Neural progenitor cell (in vitro differentiated cells): ENCODE measurements at regions not wholly inside any gene's neighbourhood (a gene's known extent, or its start where the extent isn't known, plus 50 kb on each side); places are given as distances from the start of the nearest gene placed in this dataset.
A peak's percentile ranks its signal among the peaks of the same experiment; 100 is the strongest.

Source experiments
- DNase-seq: peaks from one replicate; pipeline ENCODE4 v3.0.0-alpha.2; 2016; ENCODE audit warnings: low spot score
- H2AFZ ChIP-seq: fragments of 200-600 bp; sonication (generic); replicated peaks from 2 replicates; pipeline ENCODE4 v1.6.1; 2016; ENCODE audit warnings: antibody characterized with exemption
- H3F3A ChIP-seq: fragments of 200-600 bp; sonication (generic); 2 replicates; pipeline ENCODE4 v1.6.1; 2016; ENCODE audit warnings: antibody characterized with exemption, low read depth
- H3K27ac ChIP-seq: fragments of 200-600 bp; sonication (generic); 2 replicates; pipeline ENCODE4 v1.5.1; 2016; ENCODE audit warnings: mild to moderate bottlenecking
- H3K27me3 ChIP-seq: fragments of 200-600 bp; sonication (generic); 2 replicates; pipeline ENCODE4 v1.6.1; 2016; ENCODE audit warnings: mild to moderate bottlenecking, moderate library complexity
- H3K36me3 ChIP-seq: fragments of 200-600 bp; sonication (generic); 2 replicates; pipeline ENCODE4 v1.5.1; 2016
- H3K4me1 ChIP-seq: fragments of 200-600 bp; sonication (generic); 2 replicates; pipeline ENCODE4 v1.6.1; 2016; ENCODE audit warnings: mixed run types
- H3K4me2 ChIP-seq: fragments of 200-600 bp; sonication (generic); 2 replicates; pipeline ENCODE4 v1.6.1; 2016
- H3K4me3 ChIP-seq: fragments of 200-600 bp; sonication (generic); 2 replicates; pipeline ENCODE4 v1.5.1; 2016
- H3K79me2 ChIP-seq: fragments of 200-600 bp; sonication (generic); 2 replicates; pipeline ENCODE4 v1.6.1; 2016; ENCODE audit warnings: low read depth
- H3K9ac ChIP-seq: fragments of 200-600 bp; sonication (generic); 2 replicates; pipeline ENCODE4 v1.6.1; 2016
- H3K9me3 ChIP-seq: fragments of 200-600 bp; sonication (generic); 2 replicates; pipeline ENCODE4 v1.5.1; 2016; ENCODE audit warnings: low read depth
- H4K20me1 ChIP-seq: fragments of 200-600 bp; sonication (generic); 2 replicates; pipeline ENCODE4 v1.6.1; 2016; ENCODE audit warnings: low read depth
- H3K27ac Mint-ChIP-seq: 3 replicates; pipeline ENCODE4 v1.8.0; 2021; ENCODE audit warnings: mixed read lengths
- H3K27me3 Mint-ChIP-seq: 2 replicates; pipeline ENCODE4 v1.8.0; 2022; ENCODE audit warnings: low read depth, mild to moderate bottlenecking, inconsistent platforms, moderate library complexity, mixed read lengths; ENCODE audit not compliant: insufficient read depth
- H3K36me3 Mint-ChIP-seq: 3 replicates; pipeline ENCODE4 v1.8.0; 2021; ENCODE audit warnings: mixed read lengths
- H3K4me1 Mint-ChIP-seq: 3 replicates; pipeline ENCODE4 v1.8.0; 2021; ENCODE audit warnings: mixed read lengths
- H3K4me3 Mint-ChIP-seq: 3 replicates; pipeline ENCODE4 v1.8.0; 2021; ENCODE audit warnings: mild to moderate bottlenecking, moderate library complexity, mixed read lengths
- H3K9me3 Mint-ChIP-seq: 3 replicates; pipeline ENCODE4 v1.8.0; 2020; ENCODE audit warnings: mixed read lengths
- EZH2 ChIP-seq: fragments of 200-600 bp; sonication (generic); IDR thresholded peaks from 2 replicates; pipeline ENCODE4 v1.6.1; 2017; ENCODE audit warnings: antibody characterized with exemption, mild to moderate bottlenecking, moderate library complexity
- EZH2phosphoT487 ChIP-seq: fragments of 200-600 bp; sonication (generic); IDR thresholded peaks from 2 replicates; pipeline ENCODE4 v1.6.1; 2017; ENCODE audit warnings: antibody characterized with exemption
- TF ChIP-seq, protein P1 (sequence below): fragments of 200-600 bp; sonication (generic); IDR thresholded peaks from 2 replicates; pipeline ENCODE4 v1.5.1; 2017; ENCODE audit warnings: antibody characterized with exemption, mild to moderate bottlenecking

DNA sequence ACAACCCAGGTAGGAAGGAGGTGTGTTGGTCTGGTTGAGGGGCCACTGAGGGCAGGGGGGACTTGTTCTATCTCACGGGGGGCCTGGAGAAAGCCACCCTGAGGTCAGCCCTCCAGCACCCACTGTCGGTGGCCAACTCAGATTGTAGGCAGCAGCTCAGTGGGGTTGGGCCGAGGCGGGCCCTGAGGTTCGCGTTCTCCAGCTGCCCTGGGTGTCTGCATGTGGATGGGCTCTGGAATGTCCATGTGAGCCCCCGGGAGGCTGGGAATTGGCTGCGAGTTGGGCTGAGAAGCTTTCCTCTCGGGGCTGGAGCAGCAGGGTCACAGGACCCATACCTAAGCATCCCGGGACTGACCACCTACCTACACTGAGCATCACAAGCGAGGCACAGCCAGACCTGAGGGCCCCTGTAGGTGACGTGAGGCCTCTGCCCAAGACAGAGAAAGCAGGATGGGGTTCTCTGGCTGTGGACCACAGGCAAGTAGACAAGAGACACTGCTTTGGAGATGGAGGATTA is 70.3 kb upstream of the HAAO start:
- no peaks in the 10 kb centered on the region for H3K36me3 ChIP-seq
- H3K4me1 ChIP-seq, result peaks cover 19% of the 10 kb centered on the region
- no peak for DNase-seq
- TF ChIP-seq EZH2phosphoT487, result no peak
- TF ChIP-seq EZH2, result no peak
- TF ChIP-seq, protein P1, sequence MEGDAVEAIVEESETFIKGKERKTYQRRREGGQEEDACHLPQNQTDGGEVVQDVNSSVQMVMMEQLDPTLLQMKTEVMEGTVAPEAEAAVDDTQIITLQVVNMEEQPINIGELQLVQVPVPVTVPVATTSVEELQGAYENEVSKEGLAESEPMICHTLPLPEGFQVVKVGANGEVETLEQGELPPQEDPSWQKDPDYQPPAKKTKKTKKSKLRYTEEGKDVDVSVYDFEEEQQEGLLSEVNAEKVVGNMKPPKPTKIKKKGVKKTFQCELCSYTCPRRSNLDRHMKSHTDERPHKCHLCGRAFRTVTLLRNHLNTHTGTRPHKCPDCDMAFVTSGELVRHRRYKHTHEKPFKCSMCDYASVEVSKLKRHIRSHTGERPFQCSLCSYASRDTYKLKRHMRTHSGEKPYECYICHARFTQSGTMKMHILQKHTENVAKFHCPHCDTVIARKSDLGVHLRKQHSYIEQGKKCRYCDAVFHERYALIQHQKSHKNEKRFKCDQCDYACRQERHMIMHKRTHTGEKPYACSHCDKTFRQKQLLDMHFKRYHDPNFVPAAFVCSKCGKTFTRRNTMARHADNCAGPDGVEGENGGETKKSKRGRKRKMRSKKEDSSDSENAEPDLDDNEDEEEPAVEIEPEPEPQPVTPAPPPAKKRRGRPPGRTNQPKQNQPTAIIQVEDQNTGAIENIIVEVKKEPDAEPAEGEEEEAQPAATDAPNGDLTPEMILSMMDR, result no peak
- H3K27me3 ChIP-seq, result no peaks in the 10 kb centered on the region
- no peak overlapping the region for H3K4me3 ChIP-seq
- Mint-ChIP-seq H3K4me1 (no peaks in the 10 kb centered on the region), H3K27ac (no peak overlapping the region), H3K9me3 (peaks cover 13% of the 10 kb centered on the region), H3K36me3 (no peaks in the 10 kb centered on the region), H3K27me3 (peaks cover 7% of the 10 kb centered on the region), H3K4me3 (no peak overlapping the region)
- H3K27ac ChIP-seq, result no peak overlapping the region
- no peak overlapping the region for H3K4me2 ChIP-seq
- H4K20me1 ChIP-seq, result no peaks in the 10 kb centered on the region
- H3F3A ChIP-seq, result no peaks in the 10 kb centered on the region
- H3K9ac ChIP-seq, result no peak overlapping the region
- H2AFZ ChIP-seq, result no peak overlapping the region
- H3K9me3 ChIP-seq, result no peaks in the 10 kb centered on the region
- H3K79me2 ChIP-seq, result no peaks in the 10 kb centered on the region

DNA sequence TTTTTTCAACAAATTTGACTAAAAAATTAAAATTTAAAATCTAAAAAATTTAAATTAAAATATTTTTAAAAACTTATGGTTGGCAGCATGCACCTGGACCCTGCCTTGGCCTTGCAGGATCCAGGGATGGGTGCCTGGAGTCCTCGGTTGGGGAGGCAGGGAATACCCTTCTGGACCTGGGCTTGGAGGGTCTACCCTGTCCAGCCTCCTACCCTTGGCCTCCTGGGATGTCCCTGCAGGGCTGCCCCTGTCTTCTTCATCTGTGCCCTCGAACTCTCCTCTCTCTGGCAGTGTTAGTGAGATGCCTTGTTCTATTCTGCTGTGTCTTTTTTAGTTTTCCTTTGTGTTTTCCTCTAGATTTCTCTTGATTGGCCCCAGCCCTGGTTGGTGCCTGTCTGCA is 68.9 kb upstream of the HAAO start:
- H3K4me1 Mint-ChIP-seq, result no peaks in the 10 kb centered on the region
- H3K9me3 Mint-ChIP-seq, result peaks cover 13% of the 10 kb centered on the region
- H3K27me3 ChIP-seq, result no peaks in the 10 kb centered on the region
- no peak overlapping the region for H3K4me3 ChIP-seq
- H3K4me2 ChIP-seq, result no peak overlapping the region
- H3K79me2 ChIP-seq, result no peaks in the 10 kb centered on the region
- H4K20me1 ChIP-seq, result no peaks in the 10 kb centered on the region
- no peak for DNase-seq
- H3K27me3 Mint-ChIP-seq, result peaks cover 11% of the 10 kb centered on the region
- H3K9ac ChIP-seq, result no peak overlapping the region
- no peak overlapping the region for H3K27ac Mint-ChIP-seq
- H3K4me3 Mint-ChIP-seq, result no peak overlapping the region
- no peak overlapping the region for H2AFZ ChIP-seq
- H3K4me1 ChIP-seq, result peaks cover 19% of the 10 kb centered on the region
- TF ChIP-seq EZH2 (no peak), EZH2phosphoT487 (no peak)
- TF ChIP-seq, protein P1, result no peak
- no peaks in the 10 kb centered on the region for H3K36me3 Mint-ChIP-seq
- H3K9me3 ChIP-seq, result no peaks in the 10 kb centered on the region
- no peak overlapping the region for H3K27ac ChIP-seq
- no peaks in the 10 kb centered on the region for H3K36me3 ChIP-seq
- no peaks in the 10 kb centered on the region for H3F3A ChIP-seq

DNA sequence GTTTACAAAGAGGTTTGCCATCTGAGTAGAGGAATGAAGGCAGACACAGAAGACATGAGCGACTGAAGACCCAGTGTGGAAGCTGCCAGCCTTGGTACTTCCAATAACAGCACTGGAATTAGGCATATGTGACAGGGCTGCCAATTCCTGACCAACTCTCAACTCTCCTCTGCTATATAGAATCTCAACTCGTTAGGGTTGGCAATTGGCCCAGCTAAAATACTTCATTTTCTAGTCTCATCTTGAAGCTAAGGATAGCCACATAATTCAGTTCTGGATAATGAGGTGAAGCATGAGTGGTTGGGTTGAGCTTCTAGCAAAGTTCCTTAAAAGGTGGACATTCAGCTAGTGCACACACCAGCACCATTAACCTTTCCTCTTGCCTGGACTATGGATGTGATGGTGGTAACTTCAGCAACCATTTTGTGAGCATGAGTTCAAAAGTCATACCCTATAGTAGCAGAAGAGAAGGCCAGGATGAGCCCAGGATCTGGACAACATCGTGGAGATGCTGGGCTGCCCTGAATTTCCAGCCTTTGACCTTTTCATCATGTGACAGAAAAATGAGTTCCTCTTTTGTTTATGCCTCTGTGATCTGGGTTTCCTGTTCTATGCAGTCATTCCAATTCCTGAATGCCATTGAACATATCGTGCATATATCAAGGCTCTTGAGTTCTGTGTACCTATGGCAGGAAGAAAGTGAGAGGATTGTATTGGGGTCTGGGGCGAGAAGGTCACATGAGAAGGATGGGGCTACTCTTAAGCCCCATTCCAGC is 68.1 kb upstream of the HAAO start:
- H3K27me3 Mint-ChIP-seq, result peaks cover 16% of the 10 kb centered on the region
- no peaks in the 10 kb centered on the region for H3F3A ChIP-seq
- H3K36me3 Mint-ChIP-seq, result no peaks in the 10 kb centered on the region
- peaks cover 13% of the 10 kb centered on the region for H3K9me3 Mint-ChIP-seq
- no peaks in the 10 kb centered on the region for H3K27me3 ChIP-seq
- H3K36me3 ChIP-seq, result no peaks in the 10 kb centered on the region
- H3K9me3 ChIP-seq, result no peaks in the 10 kb centered on the region
- H3K27ac Mint-ChIP-seq, result peak overlapping the region; percentile 39
- peaks cover 19% of the 10 kb centered on the region for H3K4me1 ChIP-seq
- TF ChIP-seq EZH2phosphoT487 (no peak), EZH2 (no peak)
- TF ChIP-seq, protein P1, result no peak
- H3K4me3 Mint-ChIP-seq, result no peak overlapping the region
- H4K20me1 ChIP-seq, result no peaks in the 10 kb centered on the region
- no peaks in the 10 kb centered on the region for H3K4me1 Mint-ChIP-seq
- no peaks in the 10 kb centered on the region for H3K79me2 ChIP-seq
- H3K27ac ChIP-seq, result no peak overlapping the region
- H2AFZ ChIP-seq, result no peak overlapping the region
- H3K9ac ChIP-seq, result no peak overlapping the region
- no peak for DNase-seq
- no peak overlapping the region for H3K4me3 ChIP-seq
- H3K4me2 ChIP-seq, result no peak overlapping the region
